ENCODE measurements at regions not wholly inside any gene's neighbourhood (a gene's known extent, or its start where the extent isn't known, plus 50 kb on each side); places are given as distances from the start of the nearest gene placed in this dataset.

DNA sequence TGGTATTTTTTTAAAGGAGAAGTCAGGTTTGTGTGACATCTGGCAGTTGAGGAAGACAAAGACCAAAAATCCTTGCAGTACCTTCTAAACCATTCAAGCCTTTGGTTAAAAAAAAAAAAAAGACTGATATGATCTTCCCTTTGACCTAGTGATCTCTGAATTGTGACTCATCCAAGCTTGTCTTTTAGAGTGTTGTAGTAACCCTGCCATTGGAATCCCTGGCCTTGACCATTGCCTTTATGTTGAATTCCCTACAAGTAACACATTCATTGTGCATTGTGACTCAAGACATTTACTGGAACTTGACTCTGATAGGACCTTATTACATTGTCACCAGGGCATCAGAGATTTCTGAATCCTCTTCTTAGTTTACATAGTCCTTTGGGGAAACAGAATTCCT is 1469.0 kb downstream of the TECRL start:
- DNase-seq (ENCODE audit: low read depth, low spot score) (no peak), FAIRE-seq (no peak)
- H3K9ac ChIP-seq (ENCODE audit: control insufficient read depth, extremely low read depth, insufficient read depth, low read length), result no peak overlapping the region
- H4K20me1 ChIP-seq (ENCODE audit: control insufficient read depth, extremely low read depth, insufficient read depth, low read length), result no peaks in the 10 kb centered on the region
- TF ChIP-seq CTCF (optimal IDR thresholded peaks at IDR 0.05 in 1 of 3, IDR thresholded peaks at IDR 0.05 in 1 of 3, conservative IDR thresholded peaks at IDR 0.05 in 1 of 3; ENCODE audit: extremely low read depth in 1 of 3, insufficient read depth in 2 of 3, low read length in 3 of 3) (no peak), EZH2 (IDR thresholded peaks at IDR 0.05; ENCODE audit: low read length) (no peak)
- no peaks in the 10 kb centered on the region for H3K36me3 ChIP-seq (ENCODE audit: control insufficient read depth in 2 of 2, extremely low read depth in 1 of 2, insufficient read depth in 2 of 2, low read length in 2 of 2)
- H3K27me3 ChIP-seq (ENCODE audit: control insufficient read depth, extremely low read depth, insufficient read depth, low read length), result no peaks in the 10 kb centered on the region
- no peak overlapping the region for H3K27ac ChIP-seq (ENCODE audit: control insufficient read depth, insufficient read depth, low read length)
- no peak overlapping the region for H2AFZ ChIP-seq (ENCODE audit: control insufficient read depth, low read length)
- no peak overlapping the region for H3K4me2 ChIP-seq (ENCODE audit: control insufficient read depth, extremely low read depth, insufficient read depth, low read depth, low read length)
- H3K9me3 ChIP-seq (ENCODE audit: control insufficient read depth, low read depth, low read length), result no peaks in the 10 kb centered on the region
- H3K79me2 ChIP-seq (ENCODE audit: control insufficient read depth, insufficient read depth, low read length), result no peaks in the 10 kb centered on the region
- dilution Hi-C loops (cut with MboI; ENCODE audit: extremely low pct_ligation_motif_present, low sequenced_read_pairs), result no loop called here
- H3K4me3 ChIP-seq (ENCODE audit: control insufficient read depth in 2 of 3, extremely low read depth in 1 of 3, insufficient read depth in 2 of 3, low read depth in 1 of 3, low read length in 3 of 3), result no peak overlapping the region
- no peaks in the 10 kb centered on the region for H3K9me1 ChIP-seq (ENCODE audit: control insufficient read depth, extremely low read depth, insufficient read depth, low read length)
- H3K4me1 ChIP-seq (ENCODE audit: control insufficient read depth, extremely low read depth, insufficient read depth, low read length), result no peaks in the 10 kb centered on the region

- TF ChIP-seq EZH2 (IDR thresholded peaks at IDR 0.05; ENCODE audit: low read length), result no peak
- no peak for TF ChIP-seq CTCF (optimal IDR thresholded peaks at IDR 0.05 in 1 of 3, IDR thresholded peaks at IDR 0.05 in 1 of 3, conservative IDR thresholded peaks at IDR 0.05 in 1 of 3; ENCODE audit: extremely low read depth in 1 of 3, insufficient read depth in 2 of 3, low read length in 3 of 3)
- Histone ChIP-seq H3K9me1 (ENCODE audit: control insufficient read depth, extremely low read depth, insufficient read depth, low read length) (no peaks in the 10 kb centered on the region), H3K4me3 (ENCODE audit: control insufficient read depth in 2 of 3, extremely low read depth in 1 of 3, insufficient read depth in 2 of 3, low read depth in 1 of 3, low read length in 3 of 3) (no peak overlapping the region), H3K79me2 (ENCODE audit: control insufficient read depth, insufficient read depth, low read length) (no peaks in the 10 kb centered on the region), H2AFZ (ENCODE audit: control insufficient read depth, low read length) (no peak overlapping the region), H3K27me3 (ENCODE audit: control insufficient read depth, extremely low read depth, insufficient read depth, low read length) (no peaks in the 10 kb centered on the region), H3K27ac (ENCODE audit: control insufficient read depth, insufficient read depth, low read length) (no peak overlapping the region), H3K4me2 (ENCODE audit: control insufficient read depth, extremely low read depth, insufficient read depth, low read depth, low read length) (no peak overlapping the region), H3K36me3 (ENCODE audit: control insufficient read depth in 2 of 2, extremely low read depth in 1 of 2, insufficient read depth in 2 of 2, low read length in 2 of 2) (no peaks in the 10 kb centered on the region), H3K9me3 (ENCODE audit: control insufficient read depth, low read depth, low read length) (no peaks in the 10 kb centered on the region), H3K9ac (ENCODE audit: control insufficient read depth, extremely low read depth, insufficient read depth, low read length) (no peak overlapping the region), H3K4me1 (ENCODE audit: control insufficient read depth, extremely low read depth, insufficient read depth, low read length) (no peaks in the 10 kb centered on the region), H4K20me1 (ENCODE audit: control insufficient read depth, extremely low read depth, insufficient read depth, low read length) (no peaks in the 10 kb centered on the region)
- dilution Hi-C loops (cut with MboI; ENCODE audit: extremely low pct_ligation_motif_present, low sequenced_read_pairs), result no loop called here
- FAIRE-seq (no peak), DNase-seq (ENCODE audit: low read depth, low spot score) (no peak)
Observed at GRCh38 chr4:62930884-62931283, 1478.4 kb downstream of the TECRL start.

Data from keratinocyte (primary cell).